ENCODE measurements at regions not wholly inside any gene's neighbourhood (a gene's known extent, or its start where the extent isn't known, plus 50 kb on each side); places are given as distances from the start of the nearest gene placed in this dataset.
"Not testable (repeated sequence)": the region's sequence is repeated elsewhere in the genome, so short reads cannot be mapped to it uniquely, and the experiment has no call there.

DNA sequence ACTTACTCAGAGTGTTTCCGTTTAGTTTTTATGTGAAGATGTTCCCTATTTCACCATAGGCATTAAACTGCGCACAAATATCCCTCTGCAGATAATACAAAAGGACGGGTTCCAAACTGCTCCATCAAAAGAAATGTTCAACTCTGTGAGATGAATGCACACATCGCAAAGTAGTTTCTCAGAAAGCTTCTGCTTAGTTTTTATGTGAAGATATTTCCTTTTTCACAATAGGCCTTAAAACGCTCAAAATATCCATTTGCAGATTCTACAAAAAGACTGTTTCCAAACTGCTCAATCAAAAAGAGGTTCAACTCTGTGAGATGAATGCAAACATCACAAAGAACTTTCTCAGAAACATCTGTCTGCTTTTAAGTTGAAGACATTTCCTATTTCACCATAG is 1850.5 kb downstream of the UQCRFS1 start:
- TF ChIP-seq, protein P1, sequence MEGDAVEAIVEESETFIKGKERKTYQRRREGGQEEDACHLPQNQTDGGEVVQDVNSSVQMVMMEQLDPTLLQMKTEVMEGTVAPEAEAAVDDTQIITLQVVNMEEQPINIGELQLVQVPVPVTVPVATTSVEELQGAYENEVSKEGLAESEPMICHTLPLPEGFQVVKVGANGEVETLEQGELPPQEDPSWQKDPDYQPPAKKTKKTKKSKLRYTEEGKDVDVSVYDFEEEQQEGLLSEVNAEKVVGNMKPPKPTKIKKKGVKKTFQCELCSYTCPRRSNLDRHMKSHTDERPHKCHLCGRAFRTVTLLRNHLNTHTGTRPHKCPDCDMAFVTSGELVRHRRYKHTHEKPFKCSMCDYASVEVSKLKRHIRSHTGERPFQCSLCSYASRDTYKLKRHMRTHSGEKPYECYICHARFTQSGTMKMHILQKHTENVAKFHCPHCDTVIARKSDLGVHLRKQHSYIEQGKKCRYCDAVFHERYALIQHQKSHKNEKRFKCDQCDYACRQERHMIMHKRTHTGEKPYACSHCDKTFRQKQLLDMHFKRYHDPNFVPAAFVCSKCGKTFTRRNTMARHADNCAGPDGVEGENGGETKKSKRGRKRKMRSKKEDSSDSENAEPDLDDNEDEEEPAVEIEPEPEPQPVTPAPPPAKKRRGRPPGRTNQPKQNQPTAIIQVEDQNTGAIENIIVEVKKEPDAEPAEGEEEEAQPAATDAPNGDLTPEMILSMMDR (IDR thresholded peaks at IDR 0.05 in 8 of 11, conservative IDR thresholded peaks at IDR 0.05 in 3 of 11) = not testable (repeated sequence)
- TF ChIP-seq POLR2A (IDR thresholded peaks at IDR 0.05) = not testable (repeated sequence)

Measured in spleen (tissue), 7 donors.